ENCODE measurements at regions not wholly inside any gene's neighbourhood (a gene's known extent, or its start where the extent isn't known, plus 50 kb on each side); places are given as distances from the start of the nearest gene placed in this dataset.
A peak's percentile ranks its signal among the peaks of the same experiment; 100 is the strongest.

- Histone ChIP-seq H3K4me3 (replicated peaks in 1 of 2; ENCODE audit: low read depth in 1 of 2, low read length in 2 of 2) (no peak overlapping the region), H3K4me1 (ENCODE audit: control insufficient read depth in 1 of 2, insufficient read depth in 2 of 2, low read length in 2 of 2) (peaks cover 23 to 34% of the 10 kb centered on the region in 2 experiments), H3K79me2 (ENCODE audit: insufficient read depth, low read length) (no peaks in the 10 kb centered on the region), H3K36me3 (ENCODE audit: control insufficient read depth in 1 of 2, insufficient read depth in 2 of 2, low read length in 2 of 2) (no peaks in the 10 kb centered on the region), H3K4me2 (ENCODE audit: low read length) (no peak overlapping the region), H3K9ac (ENCODE audit: low read length) (no peak overlapping the region), H4K20me1 (ENCODE audit: insufficient read depth) (no peaks in the 10 kb centered on the region), H2AFZ (ENCODE audit: low read depth, low read length, poor library complexity, severe bottlenecking) (peak overlapping the region; percentile 30), H3K27me3 (ENCODE audit: insufficient read depth, low read length) (no peaks in the 10 kb centered on the region), H3K9me2 (ENCODE audit: insufficient read depth) (no peaks in the 10 kb centered on the region), H3K9me3 (ENCODE audit: control insufficient read depth in 1 of 2, insufficient read depth in 1 of 2, low read depth in 1 of 2, low read length in 2 of 2) (no peaks in the 10 kb centered on the region), H3K27ac (ENCODE audit: low read depth, low read length) (no peak overlapping the region)
- TF ChIP-seq CEBPB (IDR thresholded peaks at IDR 0.05; ENCODE audit: low read depth), result no peak
- TF ChIP-seq ATF3 (IDR thresholded peaks at IDR 0.05), result no peak
- TF ChIP-seq ELF1 (IDR thresholded peaks at IDR 0.05; ENCODE audit: borderline replicate concordance, low read depth), result no peak
- no peak for TF ChIP-seq SP1 (IDR thresholded peaks at IDR 0.05; ENCODE audit: low read depth)
- no peak for TF ChIP-seq ZNF274 (IDR thresholded peaks at IDR 0.05; ENCODE audit: low read depth, low read length)
- TF ChIP-seq SIN3A (IDR thresholded peaks at IDR 0.05; ENCODE audit: low read depth), result no peak
- TF ChIP-seq EZH2phosphoT487 (IDR thresholded peaks at IDR 0.05; ENCODE audit: borderline replicate concordance), result no peak
- no peak for TF ChIP-seq MAX (IDR thresholded peaks at IDR 0.05)
- TF ChIP-seq RAD21 (IDR thresholded peaks at IDR 0.05; ENCODE audit: low read depth), result no peak
- no peak for TF ChIP-seq REST (IDR thresholded peaks at IDR 0.05; ENCODE audit: low read depth)
- TF ChIP-seq YY1 (IDR thresholded peaks at IDR 0.05; ENCODE audit: extremely low read depth, insufficient replicate concordance, low read depth, low read length), result no peak
- TF ChIP-seq ZFX (IDR thresholded peaks at IDR 0.05), result no peak
- TF ChIP-seq POLR2A (IDR thresholded peaks at IDR 0.05; ENCODE audit: borderline replicate concordance, extremely low read depth, insufficient read depth, insufficient read length), result no peak
- TF ChIP-seq CTCF (IDR thresholded peaks at IDR 0.05 in 2 of 3, conservative IDR thresholded peaks at IDR 0.05 in 1 of 3; ENCODE audit: borderline replicate concordance in 1 of 3, insufficient read depth in 1 of 3, low read depth in 2 of 3, low read length in 2 of 3), result no peak
- no peak for TF ChIP-seq ZBTB33 (IDR thresholded peaks at IDR 0.05; ENCODE audit: extremely low read depth, insufficient replicate concordance, low read length)
- TF ChIP-seq JUND (IDR thresholded peaks at IDR 0.05), result no peak
- no peak for TF ChIP-seq EGR1 (IDR thresholded peaks at IDR 0.05; ENCODE audit: low read depth)
- DNase-seq (ENCODE audit: low read depth, low spot score), result no peak
- intact Hi-C loops (cut with micrococcal nuclease), result loop anchor here (5.0 to 10.0 kb wide), 5 partner anchors 175 to 1655 kb away; partner anchors contain the start of genes MKKS and SLX4IP
- CTCF ChIA-PET, result interaction anchor here (0.8 kb wide), 1 partner anchor 67 kb away, joined by 3 read pairs; no protein-coding TSS in a partner anchor
- RAD21 ChIA-PET (ENCODE audit: low non-redundant PET in 1 of 2, low total read pairs in 2 of 2, uncharacterized antibody in 2 of 2, unreplicated experiment in 2 of 2), result interaction anchor here in 1 of 2 experiments (1.4 kb wide), 1 partner anchor 67 kb away, joined by 5 read pairs; no protein-coding TSS in a partner anchor
- POLR2A ChIA-PET, result no interaction called here
- BruUV-seq (replicated peaks), result no TSS peak
- no peak for ATAC-seq
These were observed 598.3 kb upstream of the JAG1 start for GRCh38 chr20:11271920-11272594.
